ENCODE measurements at regions not wholly inside any gene's neighbourhood (a gene's known extent, or its start where the extent isn't known, plus 50 kb on each side); places are given as distances from the start of the nearest gene placed in this dataset.

GRCh38 chr2:60167089-60167488 lies 386.4 kb downstream of the BCL11A start:
- no peaks in the 10 kb centered on the region for H3K27me3 ChIP-seq (ENCODE audit: control insufficient read depth, insufficient read depth, low read length)
- H3K4me3 ChIP-seq (ENCODE audit: low read depth, low read length): no peak overlapping the region
- Mint-ChIP-seq H3K27me3 (no peaks in the 10 kb centered on the region), H3K9me3 (no peaks in the 10 kb centered on the region), H3K36me3 (no peaks in the 10 kb centered on the region), H3K4me3 (no peak overlapping the region), H3K27ac (no peak overlapping the region), H3K4me1 (no peaks in the 10 kb centered on the region)
- no peak for ATAC-seq (ENCODE audit: low read depth in 2 of 2)
- no peak overlapping the region for H3K27ac ChIP-seq (ENCODE audit: insufficient read depth, low read length, poor library complexity, severe bottlenecking)
- no peaks in the 10 kb centered on the region for H3K9me3 ChIP-seq (ENCODE audit: control insufficient read depth in 2 of 2, low read length in 2 of 2)
- H3K36me3 ChIP-seq (ENCODE audit: control insufficient read depth, insufficient read depth, low read length): no peaks in the 10 kb centered on the region
- no peak for DNase-seq
- no peaks in the 10 kb centered on the region for H3K4me1 ChIP-seq (ENCODE audit: control insufficient read depth, insufficient read depth, low read length, poor library complexity, severe bottlenecking)

- no peak overlapping the region for H3K27ac ChIP-seq (ENCODE audit: insufficient read depth, low read length, poor library complexity, severe bottlenecking)
- H3K9me3 ChIP-seq (ENCODE audit: control insufficient read depth in 2 of 2, low read length in 2 of 2): no peaks in the 10 kb centered on the region
- Mint-ChIP-seq H3K27me3 (no peaks in the 10 kb centered on the region), H3K27ac (no peak overlapping the region), H3K4me1 (no peaks in the 10 kb centered on the region), H3K36me3 (no peaks in the 10 kb centered on the region), H3K9me3 (no peaks in the 10 kb centered on the region), H3K4me3 (no peak overlapping the region)
- H3K4me1 ChIP-seq (ENCODE audit: control insufficient read depth, insufficient read depth, low read length, poor library complexity, severe bottlenecking): no peaks in the 10 kb centered on the region
- H3K4me3 ChIP-seq (ENCODE audit: low read depth, low read length): no peak overlapping the region
- H3K36me3 ChIP-seq (ENCODE audit: control insufficient read depth, insufficient read depth, low read length): no peaks in the 10 kb centered on the region
- ATAC-seq (ENCODE audit: low read depth in 2 of 2) (no peak), DNase-seq (no peak)
- no peaks in the 10 kb centered on the region for H3K27me3 ChIP-seq (ENCODE audit: control insufficient read depth, insufficient read depth, low read length)
Observed at GRCh38 chr2:60163691-60164090, 389.8 kb downstream of the BCL11A start.

- ATAC-seq (ENCODE audit: low read depth in 2 of 2) (no peak), DNase-seq (no peak)
- no peaks in the 10 kb centered on the region for H3K27me3 ChIP-seq (ENCODE audit: control insufficient read depth, insufficient read depth, low read length)
- Mint-ChIP-seq H3K27me3 (peaks cover 4% of the 10 kb centered on the region), H3K27ac (no peak overlapping the region), H3K36me3 (no peaks in the 10 kb centered on the region), H3K9me3 (no peaks in the 10 kb centered on the region), H3K4me1 (peaks cover 0 to 2% (median 0%) of the 10 kb centered on the region in 4 donors), H3K4me3 (no peak overlapping the region)
- H3K4me1 ChIP-seq (ENCODE audit: control insufficient read depth, insufficient read depth, low read length, poor library complexity, severe bottlenecking): no peaks in the 10 kb centered on the region
- H3K9me3 ChIP-seq (ENCODE audit: control insufficient read depth in 2 of 2, low read length in 2 of 2): no peaks in the 10 kb centered on the region
- no peak overlapping the region for H3K4me3 ChIP-seq (ENCODE audit: low read depth, low read length)
- no peaks in the 10 kb centered on the region for H3K36me3 ChIP-seq (ENCODE audit: control insufficient read depth, insufficient read depth, low read length)
- no peak overlapping the region for H3K27ac ChIP-seq (ENCODE audit: insufficient read depth, low read length, poor library complexity, severe bottlenecking)
Observed at GRCh38 chr2:60159519-60159918, 393.9 kb downstream of the BCL11A start.

GRCh38 chr2:60158262-60158661 lies 395.2 kb downstream of the BCL11A start:
- Mint-ChIP-seq H3K4me3 (no peak overlapping the region), H3K4me1 (peaks cover 0 to 2% (median 0%) of the 10 kb centered on the region in 4 donors), H3K36me3 (no peaks in the 10 kb centered on the region), H3K27ac (no peak overlapping the region), H3K9me3 (no peaks in the 10 kb centered on the region), H3K27me3 (peaks cover 8% of the 10 kb centered on the region)
- Histone ChIP-seq H3K27ac (ENCODE audit: insufficient read depth, low read length, poor library complexity, severe bottlenecking) (no peak overlapping the region), H3K27me3 (ENCODE audit: control insufficient read depth, insufficient read depth, low read length) (no peaks in the 10 kb centered on the region), H3K4me3 (ENCODE audit: low read depth, low read length) (no peak overlapping the region), H3K9me3 (ENCODE audit: control insufficient read depth in 2 of 2, low read length in 2 of 2) (no peaks in the 10 kb centered on the region), H3K36me3 (ENCODE audit: control insufficient read depth, insufficient read depth, low read length) (no peaks in the 10 kb centered on the region), H3K4me1 (ENCODE audit: control insufficient read depth, insufficient read depth, low read length, poor library complexity, severe bottlenecking) (no peaks in the 10 kb centered on the region)
- no peak for ATAC-seq (ENCODE audit: low read depth in 2 of 2)
- no peak for DNase-seq

GRCh38 chr2:60157283-60157682 lies 396.2 kb downstream of the BCL11A start:
- H3K4me3 ChIP-seq (ENCODE audit: low read depth, low read length): no peak overlapping the region
- Mint-ChIP-seq H3K27ac (peak overlapping the region in 1 of 3 donors; percentile 6), H3K4me3 (no peak overlapping the region), H3K27me3 (peaks cover 8% of the 10 kb centered on the region), H3K36me3 (no peaks in the 10 kb centered on the region), H3K9me3 (peaks cover 0 to 2% (median 0%) of the 10 kb centered on the region in 7 donors), H3K4me1 (peaks cover 0 to 2% (median 0%) of the 10 kb centered on the region in 4 donors)
- no peaks in the 10 kb centered on the region for H3K27me3 ChIP-seq (ENCODE audit: control insufficient read depth, insufficient read depth, low read length)
- no peaks in the 10 kb centered on the region for H3K36me3 ChIP-seq (ENCODE audit: control insufficient read depth, insufficient read depth, low read length)
- no peaks in the 10 kb centered on the region for H3K4me1 ChIP-seq (ENCODE audit: control insufficient read depth, insufficient read depth, low read length, poor library complexity, severe bottlenecking)
- no peak overlapping the region for H3K27ac ChIP-seq (ENCODE audit: insufficient read depth, low read length, poor library complexity, severe bottlenecking)
- no peaks in the 10 kb centered on the region for H3K9me3 ChIP-seq (ENCODE audit: control insufficient read depth in 2 of 2, low read length in 2 of 2)
- DNase-seq (no peak), ATAC-seq (ENCODE audit: low read depth in 2 of 2) (no peak)

- H3K27ac Mint-ChIP-seq: no peak overlapping the region
Observed at GRCh38 chr2:60154142-60154541, 399.3 kb downstream of the BCL11A start.

GRCh38 chr2:60152226-60152833 lies 401.1 kb downstream of the BCL11A start:
- Histone ChIP-seq H3K9me3 (ENCODE audit: control insufficient read depth in 2 of 2, low read length in 2 of 2) (no peaks in the 10 kb centered on the region), H3K27ac (ENCODE audit: insufficient read depth, low read length, poor library complexity, severe bottlenecking) (no peak overlapping the region), H3K36me3 (ENCODE audit: control insufficient read depth, insufficient read depth, low read length) (no peaks in the 10 kb centered on the region), H3K27me3 (ENCODE audit: control insufficient read depth, insufficient read depth, low read length) (no peaks in the 10 kb centered on the region), H3K4me3 (ENCODE audit: low read depth, low read length) (no peak overlapping the region), H3K4me1 (ENCODE audit: control insufficient read depth, insufficient read depth, low read length, poor library complexity, severe bottlenecking) (no peaks in the 10 kb centered on the region)
- no peaks in the 10 kb centered on the region for H3K4me1 Mint-ChIP-seq
- H3K36me3 Mint-ChIP-seq: no peaks in the 10 kb centered on the region
- peaks cover 0 to 3% (median under 1%) of the 10 kb centered on the region in 7 donors for H3K9me3 Mint-ChIP-seq
- no peak overlapping the region for H3K27ac Mint-ChIP-seq
- peaks cover 4% of the 10 kb centered on the region for H3K27me3 Mint-ChIP-seq
- ATAC-seq (ENCODE audit: low read depth in 2 of 2) (no peak), DNase-seq (peak in 1 of 3 donors; percentile 31)
- peak overlapping the region in 1 of 4 donors; percentile 43 for H3K4me3 Mint-ChIP-seq

More at GRCh38 chr2:60154142-60154541, 399.3 kb downstream of the BCL11A start:
- no peaks in the 10 kb centered on the region for H3K9me3 ChIP-seq (ENCODE audit: control insufficient read depth in 2 of 2, low read length in 2 of 2)
- no peak overlapping the region for H3K27ac ChIP-seq (ENCODE audit: insufficient read depth, low read length, poor library complexity, severe bottlenecking)
- H3K27me3 Mint-ChIP-seq: peaks cover 8% of the 10 kb centered on the region
- H3K9me3 Mint-ChIP-seq: peaks cover 0 to 2% (median 0%) of the 10 kb centered on the region in 7 donors
- no peaks in the 10 kb centered on the region for H3K36me3 ChIP-seq (ENCODE audit: control insufficient read depth, insufficient read depth, low read length)
- no peak overlapping the region for H3K4me3 ChIP-seq (ENCODE audit: low read depth, low read length)
- peaks cover 0 to 2% (median 0%) of the 10 kb centered on the region in 4 donors for H3K4me1 Mint-ChIP-seq
- H3K27me3 ChIP-seq (ENCODE audit: control insufficient read depth, insufficient read depth, low read length): no peaks in the 10 kb centered on the region
- H3K4me1 ChIP-seq (ENCODE audit: control insufficient read depth, insufficient read depth, low read length, poor library complexity, severe bottlenecking): no peaks in the 10 kb centered on the region
- H3K4me3 Mint-ChIP-seq: no peak overlapping the region
- ATAC-seq (ENCODE audit: low read depth in 2 of 2): no peak
- no peaks in the 10 kb centered on the region for H3K36me3 Mint-ChIP-seq
- no peak for DNase-seq

GRCh38 chr2:60149176-60149575 lies 404.3 kb downstream of the BCL11A start:
- Histone ChIP-seq H3K9me3 (ENCODE audit: control insufficient read depth in 2 of 2, low read length in 2 of 2) (no peaks in the 10 kb centered on the region), H3K36me3 (ENCODE audit: control insufficient read depth, insufficient read depth, low read length) (no peaks in the 10 kb centered on the region), H3K27me3 (ENCODE audit: control insufficient read depth, insufficient read depth, low read length) (no peaks in the 10 kb centered on the region), H3K4me3 (ENCODE audit: low read depth, low read length) (no peak overlapping the region), H3K4me1 (ENCODE audit: control insufficient read depth, insufficient read depth, low read length, poor library complexity, severe bottlenecking) (no peaks in the 10 kb centered on the region), H3K27ac (ENCODE audit: insufficient read depth, low read length, poor library complexity, severe bottlenecking) (no peak overlapping the region)
- Mint-ChIP-seq H3K9me3 (peaks cover 0 to 3% (median 1%) of the 10 kb centered on the region in 7 donors), H3K27me3 (peaks cover 4% of the 10 kb centered on the region), H3K4me3 (no peak overlapping the region), H3K36me3 (no peaks in the 10 kb centered on the region), H3K27ac (no peak overlapping the region), H3K4me1 (no peaks in the 10 kb centered on the region)
- no peak for ATAC-seq (ENCODE audit: low read depth in 2 of 2)
- no peak for DNase-seq

Measured in CD4-positive, CD25-positive, alpha-beta regulatory T cell (primary cell).